ENCODE measurements at regions not wholly inside any gene's neighbourhood (a gene's known extent, or its start where the extent isn't known, plus 50 kb on each side); places are given as distances from the start of the nearest gene placed in this dataset.

- Histone ChIP-seq H3K4me3 (ENCODE audit: low read depth, low read length) (no peak overlapping the region), H3K4me1 (peaks cover 3% of the 10 kb centered on the region; the same call in 1 of the 2 replicates), H3K27me3 (no peaks in the 10 kb centered on the region), H3K9me3 (no peaks in the 10 kb centered on the region), H3K36me3 (no peaks in the 10 kb centered on the region)
- TF ChIP-seq CTCF (IDR thresholded peaks at IDR 0.05; ENCODE audit: low read depth, low read length): no peak
- no peak for DNase-seq
These were observed 453.4 kb upstream of the GRAMD2B start for GRCh38 chr5:125969814-125970171.

GRCh38 chr5:125970631-125971307 is 452.4 kb upstream of the GRAMD2B start:
- Histone ChIP-seq H3K9me3 (no peaks in the 10 kb centered on the region), H3K36me3 (no peaks in the 10 kb centered on the region), H3K27me3 (no peaks in the 10 kb centered on the region), H3K4me3 (ENCODE audit: low read depth, low read length) (no peak overlapping the region), H3K4me1 (peaks cover 3% of the 10 kb centered on the region; the same call in 1 of the 2 replicates)
- no peak for TF ChIP-seq CTCF (IDR thresholded peaks at IDR 0.05; ENCODE audit: low read depth, low read length)
- DNase-seq: no peak

- Histone ChIP-seq H3K4me3 (ENCODE audit: low read depth, low read length) (no peak overlapping the region), H3K36me3 (no peaks in the 10 kb centered on the region), H3K27me3 (no peaks in the 10 kb centered on the region), H3K4me1 (peaks cover 6% of the 10 kb centered on the region; the same call in 1 of the 2 replicates), H3K9me3 (no peaks in the 10 kb centered on the region)
- no peak for TF ChIP-seq CTCF (IDR thresholded peaks at IDR 0.05; ENCODE audit: low read depth, low read length)
- no peak for DNase-seq
These were observed 450.5 kb upstream of the GRAMD2B start for GRCh38 chr5:125972706-125973105.

GRCh38 chr5:125974679-125975078 is 448.5 kb upstream of the GRAMD2B start:
- no peak for DNase-seq
- TF ChIP-seq CTCF (IDR thresholded peaks at IDR 0.05; ENCODE audit: low read depth, low read length): no peak
- H3K36me3 ChIP-seq: no peaks in the 10 kb centered on the region
- no peaks in the 10 kb centered on the region for H3K9me3 ChIP-seq
- no peak overlapping the region for H3K4me3 ChIP-seq (ENCODE audit: low read depth, low read length)
- no peaks in the 10 kb centered on the region for H3K27me3 ChIP-seq
- peaks cover 6% of the 10 kb centered on the region; the same call in 1 of the 2 replicates for H3K4me1 ChIP-seq

- no peak overlapping the region for H3K4me3 ChIP-seq (ENCODE audit: low read depth, low read length)
- no peak for TF ChIP-seq CTCF (IDR thresholded peaks at IDR 0.05; ENCODE audit: low read depth, low read length)
- no peak for DNase-seq
These were observed 446.7 kb upstream of the GRAMD2B start for GRCh38 chr5:125976421-125977000.

GRCh38 chr5:125978015-125978414 is 445.2 kb upstream of the GRAMD2B start:
- Histone ChIP-seq H3K9me3 (no peaks in the 10 kb centered on the region), H3K36me3 (no peaks in the 10 kb centered on the region), H3K27me3 (no peaks in the 10 kb centered on the region), H3K4me1 (peaks cover 3% of the 10 kb centered on the region; the same call in 1 of the 2 replicates), H3K4me3 (ENCODE audit: low read depth, low read length) (no peak overlapping the region)
- no peak for TF ChIP-seq CTCF (IDR thresholded peaks at IDR 0.05; ENCODE audit: low read depth, low read length)
- DNase-seq: no peak

More at GRCh38 chr5:125976421-125977000, 446.7 kb upstream of the GRAMD2B start:
- Histone ChIP-seq H3K9me3 (no peaks in the 10 kb centered on the region), H3K4me1 (peaks cover 4% of the 10 kb centered on the region; the same call in 1 of the 2 replicates), H3K36me3 (no peaks in the 10 kb centered on the region), H3K27me3 (no peaks in the 10 kb centered on the region)
